HEK293T (cell line): ENCODE measurements at regions not wholly inside any gene's neighbourhood (a gene's known extent, or its start where the extent isn't known, plus 50 kb on each side); places are given as distances from the start of the nearest gene placed in this dataset.

ENCODE experiments used
- CTCF ChIA-PET: fragments of 350-600 bp; formaldehyde crosslinking; extraction: SDS; loops from one replicate; lab custom pipeline; 2021; ENCODE audit warnings: antibody characterized with exemption, inconsistent platforms; lab: Yijun Ruan, JAX
- POLR2A ChIA-PET: fragments of 350-600 bp; formaldehyde crosslinking; extraction: SDS; loops from one replicate; lab custom pipeline; 2020; ENCODE audit warnings: antibody characterized with exemption, inconsistent platforms; lab: Yijun Ruan, JAX
- DNase-seq: peaks from one replicate; pipeline ENCODE4 v3.0.0; 2012; ENCODE audit warnings: mixed read lengths; ENCODE audit errors: extremely low spot score
- BHLHE40 ChIP-seq: fragments of 450-650 bp; IDR thresholded peaks from 2 replicates; pipeline ENCODE4 v1.6.1; 2016; ENCODE audit warnings: mild to moderate bottlenecking, moderate library complexity, borderline replicate concordance
- FOXA1 ChIP-seq: fragments of 450-650 bp; IDR thresholded peaks from 2 replicates; pipeline ENCODE4 v1.6.1; 2016; ENCODE audit warnings: mild to moderate bottlenecking
- HDGF ChIP-seq: fragments of 450-650 bp; IDR thresholded peaks from 2 replicates; pipeline ENCODE4 v1.6.1; 2017; ENCODE audit warnings: antibody characterized with exemption, borderline replicate concordance
- SUZ12 ChIP-seq: fragments of 450-650 bp; IDR thresholded peaks from 2 replicates; pipeline ENCODE4 v1.6.1; 2016; ENCODE audit warnings: mild to moderate bottlenecking
- TARDBP ChIP-seq: fragments of 450-650 bp; IDR thresholded peaks from 2 replicates; pipeline ENCODE4 v1.6.1; 2016
- ZNF384 ChIP-seq: fragments of 450-650 bp; IDR thresholded peaks from 2 replicates; pipeline ENCODE4 v1.6.1; 2016

- TF ChIP-seq ZNF384 (no peak), HDGF (no peak), SUZ12 (no peak), FOXA1 (no peak), BHLHE40 (no peak), TARDBP (no peak)
- POLR2A ChIA-PET = no interaction called here
- DNase-seq = no peak
- CTCF ChIA-PET = no interaction called here
These were observed 59.6 kb upstream of the ST6GALNAC5 start for GRCh38 chr1:76807543-76808260.
